GM18951 (cell line): ENCODE measurements at regions not wholly inside any gene's neighbourhood (a gene's known extent, or its start where the extent isn't known, plus 50 kb on each side); places are given as distances from the start of the nearest gene placed in this dataset.

Experiments
- POLR2A ChIP-seq: IDR thresholded peaks from 4 replicates; pipeline ENCODE4 v1.6.1; 2011; ENCODE audit warnings: mild to moderate bottlenecking; ENCODE audit not compliant: insufficient read length, insufficient read depth; ENCODE audit errors: extremely low read depth
- in situ Hi-C: fragments of 300-500 bp; cut with MboI; formaldehyde crosslinking; loops from one replicate; pipeline ENCODE4 v1.12.0; 2022; ENCODE audit warnings: low sequenced_read_pairs, mixed read lengths, inconsistent platforms; ENCODE audit not compliant: unreplicated experiment

- TF ChIP-seq POLR2A = no peak
- in situ Hi-C loops = no loop called here
Measured at GRCh38 chr20:39161900-39162299, 199.8 kb downstream of the DHX35 start.

DNA sequence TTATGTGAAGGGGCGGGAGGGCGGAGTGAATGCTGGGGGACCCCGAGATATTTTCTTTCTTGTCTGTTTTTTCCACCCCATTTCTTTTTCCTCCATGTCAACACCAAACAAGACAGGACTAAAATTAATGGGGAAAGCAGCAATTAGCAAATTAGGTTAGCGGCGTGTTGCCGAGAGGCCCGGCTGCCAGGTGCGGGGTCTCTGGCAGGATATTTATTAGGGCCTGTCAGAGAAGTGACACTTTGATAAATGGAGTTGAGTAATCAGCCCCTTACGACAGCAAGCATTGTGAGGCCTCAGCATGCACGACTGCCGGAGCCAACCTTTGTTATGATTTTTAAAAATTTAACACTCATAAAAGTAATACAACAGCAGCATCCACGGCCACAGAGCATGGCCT, 193.8 kb downstream of the DHX35 start:
- TF ChIP-seq POLR2A = no peak
- in situ Hi-C loops = no loop called here

DNA sequence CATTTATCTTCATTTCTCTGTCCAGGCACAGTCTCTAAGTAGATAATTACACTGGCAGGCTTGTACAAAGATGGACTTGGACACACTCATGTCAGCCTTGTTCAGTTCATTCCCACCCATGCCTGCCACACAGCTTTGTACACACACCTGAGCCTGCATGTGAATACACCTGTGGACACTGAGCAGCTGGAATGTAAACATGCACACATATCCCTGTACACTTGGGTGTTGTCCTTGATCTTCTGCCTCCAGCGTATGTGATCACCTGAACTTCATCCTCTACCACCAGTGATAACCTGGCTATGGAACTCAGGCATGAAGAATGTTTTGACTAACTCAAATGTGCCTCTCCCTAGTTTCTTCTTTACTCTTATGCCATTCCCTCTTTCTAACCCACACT, 190.6 kb downstream of the DHX35 start:
- TF ChIP-seq POLR2A = no peak
- in situ Hi-C loops = no loop called here

GRCh38 chr20:39152126-39152525, 190.0 kb downstream of the DHX35 start:
- no peak for TF ChIP-seq POLR2A
- in situ Hi-C loops = no loop called here

GRCh38 chr20:39150501-39150900, 188.4 kb downstream of the DHX35 start:
- TF ChIP-seq POLR2A = no peak
- in situ Hi-C loops = no loop called here

DNA sequence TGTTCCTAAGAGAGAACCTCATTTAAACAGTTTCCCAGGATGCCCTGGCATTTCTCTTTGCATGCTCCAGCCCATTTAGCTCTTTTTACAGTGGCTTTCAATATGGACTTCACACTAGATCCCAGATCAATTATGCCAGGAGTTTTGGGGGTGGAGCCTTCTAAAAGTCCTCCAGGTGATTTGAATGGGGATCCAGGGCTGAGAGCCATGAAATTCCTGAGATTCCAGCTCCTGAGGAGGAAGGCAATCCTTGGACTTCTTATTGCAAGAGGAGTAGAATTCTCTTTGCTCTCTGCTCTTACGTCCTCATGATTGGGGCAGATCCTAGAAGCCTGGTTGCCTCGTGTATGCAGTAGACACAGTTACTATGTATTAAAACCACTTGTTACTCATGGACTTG, 184.2 kb downstream of the DHX35 start:
- in situ Hi-C loops = no loop called here
- no peak for TF ChIP-seq POLR2A

DNA sequence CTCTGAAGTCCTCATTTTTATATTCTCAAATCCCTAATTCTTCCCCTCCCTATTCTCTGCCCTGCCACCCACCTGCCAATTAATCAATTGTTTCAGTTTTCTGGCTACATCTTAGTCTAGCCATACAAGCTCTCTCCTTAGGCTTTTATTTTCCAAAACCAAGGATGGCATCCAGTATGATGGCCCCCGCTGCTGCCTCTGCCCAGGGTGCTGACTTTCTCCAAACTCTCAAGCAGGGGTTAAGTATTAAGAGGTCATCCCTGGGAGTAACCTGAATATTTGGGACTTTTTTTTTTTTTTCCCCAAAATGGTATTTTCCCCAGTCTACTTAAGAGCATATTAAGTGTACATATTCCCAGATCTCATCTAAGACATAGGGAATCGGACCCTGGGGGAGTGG, 183.8 kb downstream of the DHX35 start:
- in situ Hi-C loops = no loop called here
- TF ChIP-seq POLR2A = no peak

GRCh38 chr20:39144757-39145156, 182.6 kb downstream of the DHX35 start:
- in situ Hi-C loops = no loop called here
- no peak for TF ChIP-seq POLR2A

DNA sequence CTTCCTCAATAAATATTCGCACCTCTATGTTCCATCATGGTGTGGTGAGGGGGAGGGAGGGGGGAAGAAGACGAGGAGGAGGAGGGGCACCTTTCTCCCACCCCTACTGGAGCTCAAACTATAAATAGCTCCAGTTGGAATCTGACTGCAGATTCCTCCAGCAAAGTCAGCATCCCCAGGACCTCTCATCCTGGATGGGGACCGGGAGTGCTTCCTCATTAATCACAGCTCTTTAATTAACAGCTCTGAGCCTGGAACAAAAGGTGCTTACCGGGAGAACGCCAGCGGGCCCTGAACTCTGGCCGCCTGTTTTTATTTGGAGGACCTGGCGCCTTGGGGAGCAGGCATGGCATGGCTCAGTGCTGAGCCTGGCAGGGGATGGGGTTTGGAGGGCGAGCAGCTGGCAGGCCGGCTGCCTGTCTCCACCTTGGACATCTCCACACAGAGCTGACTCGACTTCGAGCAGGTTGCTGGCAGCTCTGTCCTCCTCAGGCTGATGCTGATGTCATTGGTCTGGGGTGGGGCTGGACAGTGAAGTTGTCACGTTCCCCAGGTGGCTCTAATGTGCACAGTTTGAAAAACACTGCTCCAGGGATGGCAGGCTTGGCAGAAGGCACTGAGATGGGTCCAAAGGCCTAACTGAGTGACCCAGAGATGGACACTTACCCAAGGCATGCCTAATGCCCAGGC, 180.4 kb downstream of the DHX35 start:
- in situ Hi-C loops = no loop called here
- TF ChIP-seq POLR2A = no peak

- TF ChIP-seq POLR2A = no peak
- in situ Hi-C loops = no loop called here
Measured at GRCh38 chr20:39137299-39137698, 175.2 kb downstream of the DHX35 start.

DNA sequence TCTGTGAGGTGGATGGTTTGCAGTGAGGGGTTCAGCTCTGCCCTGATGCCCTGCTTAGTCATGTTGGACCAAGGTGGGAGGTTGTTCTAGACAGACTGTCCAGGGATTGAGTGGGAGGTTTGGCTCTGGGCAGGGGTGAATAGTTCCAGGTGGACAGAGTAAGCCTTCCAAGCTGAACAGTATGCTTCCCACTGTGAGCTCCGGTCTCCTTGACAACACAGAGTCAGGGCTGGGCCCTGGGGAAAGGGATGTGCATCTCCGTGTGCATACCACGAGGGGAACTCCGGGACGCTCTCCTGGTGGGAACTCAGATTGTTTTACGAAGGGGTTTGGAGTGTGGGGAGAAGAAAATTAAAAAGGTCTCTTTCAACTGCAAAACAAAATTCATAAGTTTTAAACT, 174.7 kb downstream of the DHX35 start:
- in situ Hi-C loops = no loop called here
- TF ChIP-seq POLR2A = no peak

DNA sequence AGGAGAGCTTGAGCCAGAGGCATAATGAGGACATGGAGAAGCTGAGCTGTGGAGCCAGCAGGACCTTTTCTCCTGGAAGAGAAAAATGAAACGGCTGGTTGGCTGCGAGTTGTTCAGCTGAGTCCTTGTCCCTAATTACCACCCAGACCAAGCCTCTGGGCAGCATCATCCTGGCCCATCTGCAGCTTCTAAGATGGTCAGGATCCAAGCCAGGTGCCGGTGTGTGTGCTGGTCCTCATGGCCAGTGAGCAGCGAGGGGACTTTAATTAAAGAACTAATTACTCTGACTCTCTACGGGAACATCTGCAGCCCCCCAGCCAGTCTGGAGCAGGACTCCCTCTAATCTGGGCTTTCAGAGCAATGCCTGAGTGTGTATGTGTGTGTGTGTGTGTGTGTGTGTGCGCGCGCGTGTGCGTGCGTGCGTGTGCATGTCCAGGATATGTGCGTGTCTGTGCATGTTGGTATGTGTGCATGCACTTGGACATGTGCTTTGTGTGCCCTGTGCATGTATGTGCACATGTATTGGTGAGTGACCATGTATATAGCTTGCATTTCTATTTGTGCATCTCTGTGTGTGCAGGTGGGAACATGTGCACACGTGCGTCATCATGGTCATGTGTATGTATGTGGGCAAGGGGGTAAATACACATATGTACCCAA, 173.9 kb downstream of the DHX35 start:
- TF ChIP-seq POLR2A = no peak
- in situ Hi-C loops = no loop called here

GRCh38 chr20:39133201-39133600, 171.1 kb downstream of the DHX35 start:
- in situ Hi-C loops = no loop called here

GRCh38 chr20:39132511-39132910, 170.4 kb downstream of the DHX35 start:
- in situ Hi-C loops = no loop called here
- no peak for TF ChIP-seq POLR2A

More at GRCh38 chr20:39133201-39133600, 171.1 kb downstream of the DHX35 start:
- TF ChIP-seq POLR2A = no peak
